ENCODE measurements at regions not wholly inside any gene's neighbourhood (a gene's known extent, or its start where the extent isn't known, plus 50 kb on each side); places are given as distances from the start of the nearest gene placed in this dataset.

DNA sequence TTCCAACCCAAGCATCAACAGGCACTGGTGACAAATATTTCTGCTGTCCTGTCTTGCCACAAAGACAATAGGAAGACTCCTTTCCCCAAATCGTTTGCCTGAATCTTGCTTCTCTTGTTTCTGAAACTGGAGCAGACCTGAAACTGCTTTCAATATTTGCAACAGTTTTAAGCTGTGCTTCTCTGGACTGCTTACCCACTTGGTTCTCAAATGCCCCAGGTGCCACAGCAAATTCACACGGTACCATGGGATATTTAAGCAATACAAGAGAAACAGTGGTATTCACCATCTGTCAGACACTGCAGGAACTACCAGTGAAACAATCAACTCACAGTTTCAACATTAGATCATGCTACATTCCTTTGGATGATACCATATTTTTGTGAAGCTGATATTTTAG lies 309.4 kb downstream of the PARP8 start:
- no peak overlapping the region for H3K4me3 Mint-ChIP-seq
- H3K27me3 Mint-ChIP-seq = peaks cover 58% of the 10 kb centered on the region
- H3K9me3 Mint-ChIP-seq = no peaks in the 10 kb centered on the region
- H3K36me3 Mint-ChIP-seq (ENCODE audit: low read depth) = no peaks in the 10 kb centered on the region
- no peak overlapping the region for H3K27ac Mint-ChIP-seq
- no peaks in the 10 kb centered on the region for H3K4me1 Mint-ChIP-seq (ENCODE audit: low read depth)

GRCh38 chr5:50978924-50979323 lies 312.5 kb downstream of the PARP8 start:
- peaks cover 5% of the 10 kb centered on the region for H3K9me3 Mint-ChIP-seq
- peaks cover 49% of the 10 kb centered on the region for H3K27me3 Mint-ChIP-seq
- no peaks in the 10 kb centered on the region for H3K36me3 Mint-ChIP-seq (ENCODE audit: low read depth)
- no peak overlapping the region for H3K27ac Mint-ChIP-seq
- no peak overlapping the region for H3K4me3 Mint-ChIP-seq
- H3K4me1 Mint-ChIP-seq (ENCODE audit: low read depth) = no peaks in the 10 kb centered on the region

DNA sequence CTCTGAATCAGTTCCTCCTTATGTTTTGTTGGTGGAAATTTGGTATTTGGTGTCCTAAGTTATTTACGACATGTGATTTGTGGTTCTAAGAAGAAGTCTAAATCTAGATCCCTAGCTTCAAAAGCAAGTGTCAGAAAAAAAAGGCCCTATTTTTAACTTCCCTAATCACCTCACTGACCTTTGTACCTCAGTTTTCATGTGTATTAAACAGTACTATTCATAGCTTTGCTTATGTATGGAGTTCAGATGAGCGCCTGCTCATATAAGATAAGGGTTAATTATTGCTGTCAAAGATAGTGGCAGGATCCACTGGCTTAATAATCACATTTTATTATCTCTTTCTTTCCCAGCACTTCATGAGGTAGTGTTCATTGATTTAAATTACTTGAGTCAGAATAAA lies 318.2 kb downstream of the PARP8 start:
- no peak overlapping the region for H3K4me3 Mint-ChIP-seq
- no peaks in the 10 kb centered on the region for H3K4me1 Mint-ChIP-seq (ENCODE audit: low read depth)
- no peaks in the 10 kb centered on the region for H3K36me3 Mint-ChIP-seq (ENCODE audit: low read depth)
- H3K27ac Mint-ChIP-seq = no peak overlapping the region
- peaks cover 13% of the 10 kb centered on the region for H3K27me3 Mint-ChIP-seq
- peaks cover 5% of the 10 kb centered on the region for H3K9me3 Mint-ChIP-seq

GRCh38 chr5:50990296-50990924 lies 324.0 kb downstream of the PARP8 start:
- Mint-ChIP-seq H3K27ac (no peak overlapping the region), H3K4me1 (ENCODE audit: low read depth) (no peaks in the 10 kb centered on the region), H3K4me3 (no peak overlapping the region), H3K36me3 (ENCODE audit: low read depth) (no peaks in the 10 kb centered on the region), H3K27me3 (peaks cover 3% of the 10 kb centered on the region), H3K9me3 (no peaks in the 10 kb centered on the region)

- no peaks in the 10 kb centered on the region for H3K36me3 Mint-ChIP-seq (ENCODE audit: low read depth)
- H3K9me3 Mint-ChIP-seq = no peaks in the 10 kb centered on the region
- H3K4me1 Mint-ChIP-seq (ENCODE audit: low read depth) = no peaks in the 10 kb centered on the region
- no peaks in the 10 kb centered on the region for H3K27me3 Mint-ChIP-seq
- no peak overlapping the region for H3K4me3 Mint-ChIP-seq
- H3K27ac Mint-ChIP-seq = no peak overlapping the region
Measured at GRCh38 chr5:50995285-50995942, 329.0 kb downstream of the PARP8 start.

- H3K4me1 Mint-ChIP-seq (ENCODE audit: low read depth) = no peaks in the 10 kb centered on the region
- no peak overlapping the region for H3K27ac Mint-ChIP-seq
- no peaks in the 10 kb centered on the region for H3K36me3 Mint-ChIP-seq (ENCODE audit: low read depth)
- H3K9me3 Mint-ChIP-seq = no peaks in the 10 kb centered on the region
- no peaks in the 10 kb centered on the region for H3K27me3 Mint-ChIP-seq
- no peak overlapping the region for H3K4me3 Mint-ChIP-seq
Measured at GRCh38 chr5:51001227-51001923, 334.9 kb downstream of the PARP8 start.

DNA sequence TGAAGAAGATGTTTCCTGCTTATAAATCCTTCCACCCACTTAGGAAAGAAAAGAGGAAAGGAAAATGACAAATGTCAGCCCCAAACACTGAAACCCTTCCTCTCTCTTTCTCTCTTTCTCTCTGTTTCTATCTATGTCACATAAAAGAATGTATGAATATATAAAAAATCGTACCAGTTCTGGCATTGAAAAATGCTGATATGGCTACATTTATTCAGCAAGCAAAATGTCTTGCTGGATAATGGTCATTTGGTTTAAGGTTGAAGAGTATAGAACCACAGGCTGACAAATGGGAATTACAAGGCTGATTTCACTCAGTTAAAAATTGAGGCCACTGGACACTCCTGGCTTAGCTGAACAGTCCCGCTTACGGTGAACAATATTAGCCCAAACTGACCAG lies 335.9 kb downstream of the PARP8 start:
- no peaks in the 10 kb centered on the region for H3K9me3 Mint-ChIP-seq

DNA sequence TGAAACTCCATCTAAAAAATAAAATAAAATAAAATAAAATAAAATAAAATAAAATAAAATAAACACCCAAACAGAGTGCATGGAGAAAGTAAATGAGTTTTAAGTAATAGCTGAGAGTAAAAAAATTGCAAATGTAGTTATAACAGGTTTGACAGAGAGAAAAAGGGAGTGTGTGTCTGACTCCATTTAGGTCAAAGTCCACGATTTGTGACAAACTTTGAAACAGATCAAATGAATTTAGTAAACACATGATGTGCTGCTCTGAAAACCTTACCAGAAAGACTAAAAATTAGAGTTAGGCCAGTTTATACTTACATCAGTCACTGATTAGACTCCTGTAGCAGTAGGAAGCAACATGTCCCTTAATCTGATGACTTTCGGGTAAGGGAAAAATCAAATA lies 346.6 kb downstream of the PARP8 start:
- Mint-ChIP-seq H3K9me3 (peaks cover 4% of the 10 kb centered on the region), H3K4me3 (no peak overlapping the region), H3K27ac (no peak overlapping the region), H3K36me3 (ENCODE audit: low read depth) (no peaks in the 10 kb centered on the region), H3K4me1 (ENCODE audit: low read depth) (no peaks in the 10 kb centered on the region), H3K27me3 (no peaks in the 10 kb centered on the region)

More for the DNA sequence above, 335.9 kb downstream of the PARP8 start:
- H3K4me1 Mint-ChIP-seq (ENCODE audit: low read depth) = no peaks in the 10 kb centered on the region
- H3K36me3 Mint-ChIP-seq (ENCODE audit: low read depth) = no peaks in the 10 kb centered on the region
- no peak overlapping the region for H3K27ac Mint-ChIP-seq
- H3K4me3 Mint-ChIP-seq = no peak overlapping the region
- peaks cover under 1% of the 10 kb centered on the region for H3K27me3 Mint-ChIP-seq

- H3K27ac Mint-ChIP-seq = no peak overlapping the region
- H3K4me1 Mint-ChIP-seq (ENCODE audit: low read depth) = no peaks in the 10 kb centered on the region
- no peaks in the 10 kb centered on the region for H3K36me3 Mint-ChIP-seq (ENCODE audit: low read depth)
- no peaks in the 10 kb centered on the region for H3K27me3 Mint-ChIP-seq
- no peak overlapping the region for H3K4me3 Mint-ChIP-seq
- H3K9me3 Mint-ChIP-seq = peaks cover 5% of the 10 kb centered on the region
Measured at GRCh38 chr5:51018423-51018822, 352.0 kb downstream of the PARP8 start.

DNA sequence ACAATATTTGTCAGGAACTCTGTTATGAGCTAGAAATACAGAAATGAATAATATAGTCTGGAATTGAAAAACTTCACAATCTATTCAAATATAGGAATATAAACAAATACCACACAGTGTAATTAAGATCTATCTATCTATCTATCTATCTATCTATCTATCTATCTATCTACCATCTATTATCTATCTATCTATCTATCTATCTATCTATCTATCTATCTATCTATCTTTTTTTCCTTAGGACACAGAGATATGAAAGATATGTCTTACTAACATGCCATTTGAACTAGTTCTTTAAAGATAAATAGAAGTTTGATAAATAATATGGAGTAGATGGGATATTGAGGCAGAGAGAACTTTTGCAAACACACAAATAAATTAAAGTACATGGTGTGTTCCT lies 357.8 kb downstream of the PARP8 start:
- Mint-ChIP-seq H3K9me3 (peaks cover 8% of the 10 kb centered on the region), H3K27me3 (peaks cover 3% of the 10 kb centered on the region), H3K36me3 (ENCODE audit: low read depth) (no peaks in the 10 kb centered on the region), H3K27ac (no peak overlapping the region), H3K4me3 (no peak overlapping the region), H3K4me1 (ENCODE audit: low read depth) (no peaks in the 10 kb centered on the region)

DNA sequence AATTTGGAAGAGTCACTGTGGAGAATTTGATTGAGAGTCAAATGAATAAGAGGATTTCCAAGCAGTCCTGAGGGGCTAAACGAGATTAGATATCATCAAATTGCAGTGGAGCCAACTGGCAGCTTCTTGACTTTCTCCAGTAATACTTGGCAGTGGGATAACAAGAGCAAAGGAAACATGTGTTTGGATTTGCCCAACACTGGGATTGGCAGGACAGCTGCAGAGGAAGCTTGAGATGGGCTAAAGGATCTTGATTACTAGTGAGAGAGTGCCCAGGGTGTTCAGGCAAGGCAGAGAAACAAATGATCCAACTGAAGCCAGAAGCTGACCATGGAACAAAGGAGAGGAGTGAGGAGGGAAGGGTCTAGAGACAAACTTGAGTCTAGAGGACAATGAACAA lies 356.0 kb upstream of the ISL1 start:
- Mint-ChIP-seq H3K9me3 (peaks cover 9% of the 10 kb centered on the region), H3K36me3 (ENCODE audit: low read depth) (no peaks in the 10 kb centered on the region), H3K4me3 (no peak overlapping the region), H3K27ac (no peak overlapping the region), H3K4me1 (ENCODE audit: low read depth) (no peaks in the 10 kb centered on the region), H3K27me3 (peaks cover 3% of the 10 kb centered on the region)

DNA sequence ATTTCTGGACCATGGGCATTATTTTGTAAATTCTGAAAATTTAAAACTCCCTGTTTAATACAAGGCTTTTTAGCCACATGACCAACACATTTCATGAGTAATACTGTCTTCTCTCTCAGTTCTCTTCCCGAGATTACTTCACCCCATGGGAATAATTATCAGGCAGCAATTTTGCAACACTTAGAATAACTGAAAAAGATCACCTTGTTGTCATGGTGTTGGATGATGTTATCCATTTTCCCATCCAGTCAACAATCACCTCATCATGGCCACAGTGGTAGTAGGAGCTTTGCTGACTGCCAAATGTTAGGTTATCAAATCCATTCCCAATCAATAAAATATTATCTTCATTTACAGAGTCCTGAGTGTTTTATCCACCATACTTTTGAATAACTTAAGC lies 354.9 kb upstream of the ISL1 start:
- Mint-ChIP-seq H3K27ac (no peak overlapping the region), H3K9me3 (peaks cover 5% of the 10 kb centered on the region), H3K36me3 (ENCODE audit: low read depth) (no peaks in the 10 kb centered on the region), H3K4me1 (ENCODE audit: low read depth) (no peaks in the 10 kb centered on the region), H3K4me3 (no peak overlapping the region), H3K27me3 (peaks cover 3% of the 10 kb centered on the region)

DNA sequence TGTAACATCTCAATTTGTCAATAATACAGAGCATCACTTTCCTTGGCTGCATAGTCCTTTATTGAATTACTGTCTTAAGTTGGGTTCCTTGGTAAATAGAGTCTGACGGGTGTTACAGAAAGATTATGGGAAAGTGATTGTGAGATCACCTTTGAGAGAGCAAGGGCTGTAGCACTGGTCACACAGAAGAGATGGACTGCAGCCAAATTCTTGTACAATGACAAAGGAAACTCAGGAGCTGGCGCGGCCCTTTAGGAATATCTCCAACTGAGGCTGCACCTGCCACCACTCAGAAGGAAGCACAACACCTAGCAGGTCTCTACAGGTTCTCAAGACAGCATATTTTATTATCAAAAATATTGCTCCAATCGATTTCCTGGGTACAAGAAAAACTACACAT lies 350.0 kb upstream of the ISL1 start:
- Mint-ChIP-seq H3K36me3 (ENCODE audit: low read depth) (no peaks in the 10 kb centered on the region), H3K27me3 (peaks cover 3% of the 10 kb centered on the region), H3K4me3 (no peak overlapping the region), H3K9me3 (peaks cover 4% of the 10 kb centered on the region), H3K4me1 (ENCODE audit: low read depth) (no peaks in the 10 kb centered on the region), H3K27ac (no peak overlapping the region)

DNA sequence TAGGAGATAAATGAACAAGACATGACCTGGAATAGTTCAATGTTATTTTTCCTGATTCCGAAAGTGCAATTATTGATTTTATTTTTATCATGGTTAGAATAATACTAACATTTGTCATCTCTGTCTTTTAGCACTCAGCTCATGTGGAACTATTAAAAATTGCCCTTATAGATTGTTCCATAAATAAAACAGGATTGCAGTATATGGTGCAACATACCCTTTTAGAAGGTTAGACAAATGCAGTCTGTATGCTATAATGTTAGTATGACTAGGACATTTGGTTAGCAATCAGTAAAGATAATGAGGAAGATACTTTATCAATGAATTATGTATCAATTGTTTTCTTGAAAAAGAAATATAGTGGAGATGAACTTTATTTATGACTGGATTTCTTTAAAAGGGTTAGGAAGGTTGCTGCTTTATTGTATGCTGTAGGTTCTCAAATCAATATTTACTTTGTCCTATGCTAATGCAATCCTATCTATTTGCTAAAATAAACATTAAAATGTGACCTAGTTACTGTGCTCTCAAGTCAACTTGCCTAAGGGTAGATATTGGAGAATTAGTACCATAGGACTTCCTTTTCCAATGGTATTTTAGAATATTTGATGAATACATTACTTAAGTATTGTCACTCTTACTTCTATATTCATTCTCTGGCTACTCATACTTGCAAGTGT lies 348.9 kb upstream of the ISL1 start:
- H3K27me3 Mint-ChIP-seq = peaks cover 2% of the 10 kb centered on the region
- no peak overlapping the region for H3K27ac Mint-ChIP-seq
- H3K4me1 Mint-ChIP-seq (ENCODE audit: low read depth) = no peaks in the 10 kb centered on the region
- no peaks in the 10 kb centered on the region for H3K9me3 Mint-ChIP-seq
- H3K36me3 Mint-ChIP-seq (ENCODE audit: low read depth) = no peaks in the 10 kb centered on the region
- H3K4me3 Mint-ChIP-seq = no peak overlapping the region
